GM12891 (cell line): ENCODE measurements at regions not wholly inside any gene's neighbourhood (a gene's known extent, or its start where the extent isn't known, plus 50 kb on each side); places are given as distances from the start of the nearest gene placed in this dataset.

Experiments
- POLR2AphosphoS5 ChIP-seq: IDR thresholded peaks from 2 replicates; pipeline ENCODE4 v1.6.1; 2011; ENCODE audit warnings: low read depth, low read length, control low read depth
- TAF1 ChIP-seq: IDR thresholded peaks from 2 replicates; pipeline ENCODE4 v1.6.1; 2011; ENCODE audit warnings: low read depth, low read length, control low read depth

DNA sequence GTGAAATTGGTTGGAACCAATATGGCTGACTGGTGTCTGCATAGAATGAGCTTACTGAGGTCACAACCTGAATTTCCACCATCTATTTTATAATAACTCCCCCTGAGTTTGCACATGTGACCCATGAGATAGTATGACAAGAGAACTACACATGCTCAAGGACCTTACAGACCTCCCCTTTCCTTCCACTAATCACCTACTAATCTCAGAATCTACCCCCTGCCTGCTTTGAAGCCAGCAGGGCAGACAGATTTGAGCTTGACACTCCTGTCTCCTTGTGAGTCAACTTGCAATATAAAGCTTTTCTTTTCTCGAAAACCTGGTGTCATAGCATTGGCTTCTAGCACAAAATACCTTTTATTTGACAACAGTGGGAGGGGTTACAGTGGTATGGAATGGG is 248.4 kb downstream of the RFC3 start:
- TF ChIP-seq POLR2AphosphoS5 = no peak
- no peak for TF ChIP-seq TAF1
